ENCODE measurements at regions not wholly inside any gene's neighbourhood (a gene's known extent, or its start where the extent isn't known, plus 50 kb on each side); places are given as distances from the start of the nearest gene placed in this dataset.

DNA sequence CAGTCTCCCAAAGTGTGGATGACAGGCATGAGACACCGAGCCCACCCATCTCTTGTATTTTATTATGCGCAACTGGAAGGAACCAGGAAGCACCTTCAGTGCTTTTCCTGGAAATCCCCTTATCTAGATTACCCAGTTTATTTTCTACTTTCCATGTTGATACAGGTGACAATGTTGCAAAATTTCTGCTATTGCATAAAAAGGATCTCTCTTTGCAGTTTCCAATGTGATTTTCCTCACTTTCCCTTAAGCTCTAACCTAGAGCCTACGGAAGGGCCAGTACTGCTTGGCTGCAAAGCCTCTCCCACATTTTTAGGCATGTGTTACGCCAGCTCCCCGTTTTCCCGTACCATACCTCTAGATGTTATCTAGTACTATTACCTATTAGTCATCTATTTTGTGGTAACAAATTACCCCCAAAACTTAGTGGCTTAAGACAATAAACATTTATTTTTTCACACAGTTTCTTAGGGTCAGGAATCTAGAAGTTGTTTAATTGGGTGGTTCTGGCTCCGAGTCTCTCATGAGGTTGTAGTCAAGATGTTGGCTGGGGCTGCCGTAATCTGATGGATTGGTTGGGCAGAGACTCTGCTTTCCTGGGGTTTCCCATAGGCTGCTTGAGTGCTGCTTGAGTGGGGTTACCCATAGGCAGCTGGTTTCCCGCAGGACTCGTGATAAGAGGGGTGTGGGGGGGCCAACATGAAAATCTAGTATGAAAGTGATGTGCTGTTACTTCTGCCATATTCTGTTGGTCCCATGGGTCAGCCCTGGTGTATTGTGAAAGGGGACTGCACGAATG lies 131.5 kb upstream of the HNRNPU start:
- TF ChIP-seq EZH2 (IDR thresholded peaks at IDR 0.05) (no peak), FOXP2 (optimal IDR thresholded peaks at IDR 0.05; ENCODE audit: control extremely low read depth, extremely low read length, insufficient read depth) (no peak), POLR2AphosphoS5 (IDR thresholded peaks at IDR 0.05; ENCODE audit: borderline replicate concordance, low read depth, low read length) (no peak)
- DNase-seq (ENCODE audit: low read depth, low spot score) = no peak
- H3K36me3 ChIP-seq (ENCODE audit: insufficient read depth, low read length) = no peaks in the 10 kb centered on the region

DNA sequence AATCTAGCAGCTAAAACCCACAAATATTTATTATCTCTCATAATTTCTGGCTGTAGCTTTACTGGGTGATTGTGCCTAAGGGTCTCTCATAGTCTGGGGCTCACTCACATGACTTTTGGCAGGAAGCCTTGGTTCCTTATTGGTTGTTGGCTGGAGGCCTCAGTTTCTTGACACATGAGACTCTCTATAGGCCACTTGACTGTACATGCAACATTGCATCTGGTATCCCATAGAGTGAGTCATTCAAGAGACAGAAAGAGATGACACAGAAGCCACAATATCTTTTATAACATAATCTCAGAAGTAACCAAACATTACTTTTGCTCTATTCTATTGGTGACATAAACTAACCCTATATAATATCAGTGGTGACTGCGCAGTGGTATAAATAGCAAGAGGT lies 128.5 kb upstream of the HNRNPU start:
- Histone ChIP-seq H3K9me3 (ENCODE audit: low read depth, low read length) (no peaks in the 10 kb centered on the region), H3K36me3 (ENCODE audit: insufficient read depth, low read length) (no peaks in the 10 kb centered on the region), H3K4me3 (no peak overlapping the region), H3K9ac (ENCODE audit: insufficient read length) (no peak overlapping the region), H3K27ac (no peak overlapping the region)
- no peak for DNase-seq (ENCODE audit: low read depth, low spot score)
- TF ChIP-seq FOXP2 (optimal IDR thresholded peaks at IDR 0.05; ENCODE audit: control extremely low read depth, extremely low read length, insufficient read depth) = no peak
- TF ChIP-seq EZH2 (IDR thresholded peaks at IDR 0.05) = no peak
- TF ChIP-seq POLR2AphosphoS5 (IDR thresholded peaks at IDR 0.05; ENCODE audit: borderline replicate concordance, low read depth, low read length) = no peak

More for the DNA sequence above, 131.5 kb upstream of the HNRNPU start:
- Histone ChIP-seq H3K9me3 (ENCODE audit: low read depth, low read length) (no peaks in the 10 kb centered on the region), H3K4me3 (no peak overlapping the region), H3K27ac (no peak overlapping the region), H3K9ac (ENCODE audit: insufficient read length) (no peak overlapping the region)

DNA sequence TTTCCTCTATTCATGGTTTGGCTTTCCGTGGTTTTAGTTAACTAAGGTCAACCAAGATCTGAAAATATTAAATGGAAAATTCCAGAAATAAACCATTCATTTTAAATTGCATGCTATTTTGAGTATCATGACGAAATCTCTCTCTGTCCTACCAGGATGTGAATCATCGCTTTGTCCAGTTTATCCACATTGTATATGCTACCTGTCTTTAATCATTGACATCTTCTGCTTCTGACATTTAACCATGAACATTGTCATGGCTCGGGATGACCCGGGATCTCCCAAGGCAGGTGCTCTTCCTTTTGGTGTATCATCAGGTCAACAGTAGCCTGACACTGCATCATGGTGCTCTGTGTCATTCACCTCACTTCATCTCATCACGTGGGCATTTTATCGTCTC lies 125.5 kb upstream of the HNRNPU start:
- no peak overlapping the region for H3K27ac ChIP-seq
- no peak for TF ChIP-seq FOXP2 (optimal IDR thresholded peaks at IDR 0.05; ENCODE audit: control extremely low read depth, extremely low read length, insufficient read depth)
- no peak for TF ChIP-seq EZH2 (IDR thresholded peaks at IDR 0.05)
- TF ChIP-seq POLR2AphosphoS5 (IDR thresholded peaks at IDR 0.05; ENCODE audit: borderline replicate concordance, low read depth, low read length) = no peak
- no peaks in the 10 kb centered on the region for H3K9me3 ChIP-seq (ENCODE audit: low read depth, low read length)
- H3K4me3 ChIP-seq = no peak overlapping the region
- H3K9ac ChIP-seq (ENCODE audit: insufficient read length) = no peak overlapping the region
- H3K36me3 ChIP-seq (ENCODE audit: insufficient read depth, low read length) = no peaks in the 10 kb centered on the region
- no peak for DNase-seq (ENCODE audit: low read depth, low spot score)

DNA sequence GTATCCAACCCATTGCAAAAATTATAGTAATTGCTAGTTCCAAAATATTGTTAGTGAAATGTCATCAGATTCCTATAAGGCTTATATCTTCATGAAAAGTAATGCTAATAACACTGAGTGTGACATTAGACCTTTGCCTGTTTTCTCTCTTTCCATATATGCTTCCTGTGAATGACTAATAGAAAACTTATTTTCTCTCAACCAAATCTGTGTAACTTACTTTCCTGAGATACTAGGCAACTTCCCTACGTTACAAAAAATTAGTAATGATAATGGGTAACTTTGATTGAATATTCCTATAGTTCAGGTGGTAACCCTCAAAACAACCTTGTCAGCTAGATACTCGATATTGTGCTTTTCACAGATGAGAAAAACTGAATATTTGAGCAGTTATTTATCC lies 124.2 kb upstream of the HNRNPU start:
- Histone ChIP-seq H3K4me3 (no peak overlapping the region), H3K9ac (ENCODE audit: insufficient read length) (no peak overlapping the region), H3K27ac (no peak overlapping the region), H3K9me3 (ENCODE audit: low read depth, low read length) (no peaks in the 10 kb centered on the region), H3K36me3 (ENCODE audit: insufficient read depth, low read length) (no peaks in the 10 kb centered on the region)
- TF ChIP-seq POLR2AphosphoS5 (IDR thresholded peaks at IDR 0.05; ENCODE audit: borderline replicate concordance, low read depth, low read length) = no peak
- TF ChIP-seq EZH2 (IDR thresholded peaks at IDR 0.05) = no peak
- TF ChIP-seq FOXP2 (optimal IDR thresholded peaks at IDR 0.05; ENCODE audit: control extremely low read depth, extremely low read length, insufficient read depth) = no peak
- DNase-seq (ENCODE audit: low read depth, low spot score) = no peak

DNA sequence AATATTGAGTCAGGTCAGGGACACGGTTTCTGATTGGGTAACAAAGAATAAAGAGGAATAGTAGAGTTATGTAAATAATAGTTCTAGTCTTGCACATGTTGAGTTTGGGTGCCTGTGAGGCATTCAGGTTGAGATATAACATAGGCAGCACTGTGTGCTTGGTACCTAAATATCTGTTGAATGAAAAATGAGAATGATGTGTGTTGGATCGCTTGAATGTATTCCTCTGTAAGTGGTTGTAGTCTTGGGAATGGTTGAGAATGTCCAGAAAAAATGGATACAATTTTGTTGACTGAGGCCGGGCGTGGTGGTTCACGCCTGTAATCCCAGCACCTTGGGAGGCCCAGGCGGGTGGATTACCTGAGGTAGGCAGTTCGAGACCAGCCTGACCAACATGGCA lies 116.3 kb upstream of the HNRNPU start:
- no peak overlapping the region for H3K4me3 ChIP-seq
- no peak for DNase-seq (ENCODE audit: low read depth, low spot score)
- TF ChIP-seq POLR2AphosphoS5 (IDR thresholded peaks at IDR 0.05; ENCODE audit: borderline replicate concordance, low read depth, low read length) (no peak), FOXP2 (optimal IDR thresholded peaks at IDR 0.05; ENCODE audit: control extremely low read depth, extremely low read length, insufficient read depth) (no peak), EZH2 (IDR thresholded peaks at IDR 0.05) (no peak)

DNA sequence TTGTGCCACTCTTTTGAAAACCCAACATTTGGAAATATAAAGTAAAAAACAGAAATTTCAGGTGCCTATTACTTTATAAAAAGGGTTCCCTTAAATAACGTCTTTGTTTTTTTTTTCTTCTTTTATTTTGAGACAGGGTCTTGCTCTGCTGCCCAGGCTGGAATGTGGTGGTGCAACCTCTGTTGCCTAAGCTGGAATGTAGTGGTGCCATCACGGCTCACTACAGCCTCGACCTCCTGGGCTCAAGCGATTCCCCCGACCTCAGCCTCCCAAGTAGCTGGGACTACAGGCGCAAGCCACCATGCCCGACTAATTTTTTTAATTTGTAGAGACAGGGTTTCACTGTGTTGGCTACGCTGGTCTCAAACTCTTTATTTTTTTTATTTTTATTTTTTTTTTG lies 110.2 kb upstream of the HNRNPU start:
- Histone ChIP-seq H3K4me3 (no peak overlapping the region), H3K9me3 (ENCODE audit: low read depth, low read length) (no peaks in the 10 kb centered on the region), H3K36me3 (ENCODE audit: insufficient read depth, low read length) (no peaks in the 10 kb centered on the region), H3K27ac (peak overlapping the region; percentile 86; the same call in 1 of the 2 replicates), H3K9ac (ENCODE audit: insufficient read length) (peak overlapping the region; percentile 62)
- TF ChIP-seq EZH2 (IDR thresholded peaks at IDR 0.05) (no peak), FOXP2 (optimal IDR thresholded peaks at IDR 0.05; ENCODE audit: control extremely low read depth, extremely low read length, insufficient read depth) (no peak), POLR2AphosphoS5 (IDR thresholded peaks at IDR 0.05; ENCODE audit: borderline replicate concordance, low read depth, low read length) (no peak)
- DNase-seq (ENCODE audit: low read depth, low spot score) = no peak

More for the DNA sequence above, 116.3 kb upstream of the HNRNPU start:
- no peaks in the 10 kb centered on the region for H3K36me3 ChIP-seq (ENCODE audit: insufficient read depth, low read length)
- H3K9ac ChIP-seq (ENCODE audit: insufficient read length) = no peak overlapping the region
- H3K9me3 ChIP-seq (ENCODE audit: low read depth, low read length) = no peaks in the 10 kb centered on the region
- no peak overlapping the region for H3K27ac ChIP-seq

DNA sequence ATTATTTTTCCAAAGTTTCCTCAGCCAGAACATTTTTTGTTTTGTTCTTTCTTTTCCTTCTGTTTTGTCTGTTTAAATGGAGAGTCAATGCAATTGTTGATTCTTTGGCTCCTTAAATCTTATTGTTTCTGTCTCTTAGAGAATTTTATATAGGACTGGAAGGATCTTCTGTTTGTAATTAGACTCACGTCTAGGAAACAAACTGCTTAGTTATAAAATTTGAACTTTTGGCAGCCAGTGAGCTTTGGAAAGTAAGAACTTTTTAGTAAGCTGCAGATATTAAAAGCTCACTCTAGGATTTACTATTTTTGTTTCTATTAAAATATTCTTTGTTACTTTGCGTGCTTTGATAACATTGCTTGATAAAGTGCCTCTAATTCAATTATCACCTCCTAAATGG lies 109.8 kb upstream of the HNRNPU start:
- Histone ChIP-seq H3K27ac (peak overlapping the region; percentile 86), H3K4me3 (peak overlapping the region; percentile 34; the same call in 1 of the 2 replicates), H3K36me3 (ENCODE audit: insufficient read depth, low read length) (no peaks in the 10 kb centered on the region), H3K9me3 (ENCODE audit: low read depth, low read length) (no peaks in the 10 kb centered on the region), H3K9ac (ENCODE audit: insufficient read length) (peak overlapping the region; percentile 62)
- DNase-seq (ENCODE audit: low read depth, low spot score) = no peak
- no peak for TF ChIP-seq POLR2AphosphoS5 (IDR thresholded peaks at IDR 0.05; ENCODE audit: borderline replicate concordance, low read depth, low read length)
- no peak for TF ChIP-seq EZH2 (IDR thresholded peaks at IDR 0.05)
- TF ChIP-seq FOXP2 (optimal IDR thresholded peaks at IDR 0.05; ENCODE audit: control extremely low read depth, extremely low read length, insufficient read depth) = no peak

DNA sequence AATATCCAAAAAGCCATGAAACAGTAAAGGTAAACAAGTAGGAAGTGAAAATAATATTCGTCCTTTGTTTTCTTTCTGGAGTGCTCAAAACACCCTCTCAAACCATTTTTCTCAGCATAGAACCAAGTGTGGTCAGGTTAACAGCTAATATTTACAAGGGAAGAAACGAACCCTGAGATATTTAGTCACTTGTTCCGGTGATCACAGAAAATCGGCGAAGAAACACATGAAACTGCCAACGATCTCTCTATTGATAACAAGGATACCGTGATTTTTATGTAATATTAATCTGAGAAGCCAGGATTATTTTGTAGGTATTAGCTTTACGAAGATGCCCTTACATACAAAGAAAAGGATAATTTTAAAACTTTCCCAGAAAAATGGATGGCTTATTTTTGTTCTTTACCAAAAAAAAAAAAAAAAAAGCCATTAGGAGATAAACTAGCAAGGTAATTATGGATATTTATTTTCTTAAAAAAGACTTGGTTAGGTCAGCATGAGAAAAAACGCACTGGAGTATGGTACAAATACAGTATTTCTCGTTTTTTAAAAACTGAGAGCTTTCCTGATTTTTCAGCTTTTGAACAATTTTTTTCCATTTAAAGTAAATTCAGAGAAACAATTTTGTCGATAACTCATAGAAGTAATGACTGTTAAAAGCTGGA lies 107.3 kb upstream of the HNRNPU start:
- Histone ChIP-seq H3K9ac (ENCODE audit: insufficient read length) (peak overlapping the region; percentile 98), H3K27ac (peak overlapping the region; percentile 99)
- DNase-seq (ENCODE audit: low read depth, low spot score) = no peak

More for the DNA sequence above, 107.3 kb upstream of the HNRNPU start:
- Histone ChIP-seq H3K36me3 (ENCODE audit: insufficient read depth, low read length) (no peaks in the 10 kb centered on the region), H3K4me3 (peak overlapping the region; percentile 99), H3K9me3 (ENCODE audit: low read depth, low read length) (no peaks in the 10 kb centered on the region)
- TF ChIP-seq EZH2 (IDR thresholded peaks at IDR 0.05) (no peak), FOXP2 (optimal IDR thresholded peaks at IDR 0.05; ENCODE audit: control extremely low read depth, extremely low read length, insufficient read depth) (no peak), POLR2AphosphoS5 (IDR thresholded peaks at IDR 0.05; ENCODE audit: borderline replicate concordance, low read depth, low read length) (no peak; the same call in 1 of the 2 replicates)

Measured in SK-N-MC (cell line).